Neural progenitor cell (in vitro differentiated cells): ENCODE measurements at regions not wholly inside any gene's neighbourhood (a gene's known extent, or its start where the extent isn't known, plus 50 kb on each side); places are given as distances from the start of the nearest gene placed in this dataset.

Experiments
- CTCF ChIP-seq: fragments of 200-600 bp; sonication (generic); IDR thresholded peaks from 2 replicates; pipeline ENCODE4 v1.5.1; 2017; ENCODE audit warnings: antibody characterized with exemption, mild to moderate bottlenecking
- EZH2 ChIP-seq: fragments of 200-600 bp; sonication (generic); IDR thresholded peaks from 2 replicates; pipeline ENCODE4 v1.6.1; 2017; ENCODE audit warnings: antibody characterized with exemption, mild to moderate bottlenecking, moderate library complexity

DNA sequence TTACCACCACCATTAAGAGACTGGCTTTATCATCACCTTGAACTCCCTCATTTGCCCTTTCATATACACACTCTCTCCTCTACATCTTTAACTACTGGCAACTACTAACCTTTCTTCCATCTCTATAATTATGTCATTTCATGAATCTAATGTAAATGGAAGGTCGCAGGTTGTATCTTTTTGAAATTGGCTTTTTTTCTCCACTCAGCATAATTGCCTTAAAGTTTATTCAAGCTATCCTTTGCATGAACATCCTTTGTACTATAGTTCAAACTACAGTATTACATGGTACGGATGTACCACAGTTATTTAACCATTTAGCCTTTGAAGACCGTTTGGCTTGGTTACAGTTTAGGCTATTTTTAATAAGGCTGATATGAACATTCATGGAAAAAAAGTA is 129.5 kb upstream of the ZNF804A start:
- TF ChIP-seq CTCF = no peak
- TF ChIP-seq EZH2 = no peak
